ENCODE measurements at regions not wholly inside any gene's neighbourhood (a gene's known extent, or its start where the extent isn't known, plus 50 kb on each side); places are given as distances from the start of the nearest gene placed in this dataset.

GRCh38 chr14:31966896-31967668 is 110.0 kb upstream of the ARHGAP5 start:
- DNase-seq = no peak

- no peak for DNase-seq
These were observed 109.5 kb upstream of the ARHGAP5 start for GRCh38 chr14:31967669-31967975.

GRCh38 chr14:31968107-31968810 is 108.8 kb upstream of the ARHGAP5 start:
- no peak for DNase-seq

- no peak for DNase-seq
These were observed 108.0 kb upstream of the ARHGAP5 start for GRCh38 chr14:31968956-31969698.

GRCh38 chr14:31969699-31970240 is 107.3 kb upstream of the ARHGAP5 start:
- no peak for DNase-seq

- DNase-seq = no peak
These were observed 106.4 kb upstream of the ARHGAP5 start for GRCh38 chr14:31970744-31971143.

GRCh38 chr14:31971612-31972011 is 105.5 kb upstream of the ARHGAP5 start:
- DNase-seq = no peak

GRCh38 chr14:31977001-31977556 is 100.0 kb upstream of the ARHGAP5 start:
- DNase-seq = no peak

GRCh38 chr14:31978423-31978822 is 98.7 kb upstream of the ARHGAP5 start:
- DNase-seq = no peak

- no peak for DNase-seq
These were observed 94.5 kb upstream of the ARHGAP5 start for GRCh38 chr14:31982642-31983041.

- no peak for DNase-seq
These were observed 90.7 kb upstream of the ARHGAP5 start for GRCh38 chr14:31986405-31986804.

- DNase-seq = no peak
These were observed 89.4 kb upstream of the ARHGAP5 start for GRCh38 chr14:31987721-31988120.

GRCh38 chr14:31988244-31988643 is 88.9 kb upstream of the ARHGAP5 start:
- DNase-seq = no peak

- DNase-seq = no peak
These were observed 86.8 kb upstream of the ARHGAP5 start for GRCh38 chr14:31990183-31990857.

GRCh38 chr14:31990926-31991572 is 86.1 kb upstream of the ARHGAP5 start:
- DNase-seq = no peak

- DNase-seq = no peak
These were observed 85.1 kb upstream of the ARHGAP5 start for GRCh38 chr14:31992011-31992447.

GRCh38 chr14:31993521-31993951 is 83.6 kb upstream of the ARHGAP5 start:
- DNase-seq = no peak

GRCh38 chr14:31994391-31995033 is 82.6 kb upstream of the ARHGAP5 start:
- no peak for DNase-seq

GRCh38 chr14:32003585-32003984 is 73.5 kb upstream of the ARHGAP5 start:
- DNase-seq = no peak

- no peak for DNase-seq
These were observed 72.8 kb upstream of the ARHGAP5 start for GRCh38 chr14:32004300-32004699.

- no peak for DNase-seq
These were observed 71.5 kb upstream of the ARHGAP5 start for GRCh38 chr14:32005628-32006027.
